ENCODE measurements at regions not wholly inside any gene's neighbourhood (a gene's known extent, or its start where the extent isn't known, plus 50 kb on each side); places are given as distances from the start of the nearest gene placed in this dataset.

DNA sequence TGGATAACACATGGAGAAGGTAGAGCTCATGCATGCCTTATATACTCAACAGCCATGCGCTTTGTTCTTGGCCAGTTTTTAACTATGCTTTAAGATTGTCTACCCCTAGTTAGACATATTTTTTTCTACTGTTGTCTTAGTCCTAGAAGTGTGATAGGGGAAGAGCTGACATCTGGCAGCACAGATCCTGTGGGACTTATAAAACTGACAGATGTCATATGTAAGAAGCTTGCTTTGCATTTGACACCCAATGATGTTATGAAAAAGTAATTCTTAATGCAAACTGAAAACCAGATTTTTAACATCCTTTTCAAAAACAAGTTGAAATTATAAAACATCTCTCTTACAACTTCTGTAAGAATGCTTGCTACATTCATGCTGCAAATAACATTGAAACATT is 715.9 kb upstream of the LRRN3 start:
- TF ChIP-seq CTCF (IDR thresholded peaks at IDR 0.05) = no peak
- no peak for TF ChIP-seq POLR2A (IDR thresholded peaks at IDR 0.05)
